ENCODE measurements at regions not wholly inside any gene's neighbourhood (a gene's known extent, or its start where the extent isn't known, plus 50 kb on each side); places are given as distances from the start of the nearest gene placed in this dataset.

DNA sequence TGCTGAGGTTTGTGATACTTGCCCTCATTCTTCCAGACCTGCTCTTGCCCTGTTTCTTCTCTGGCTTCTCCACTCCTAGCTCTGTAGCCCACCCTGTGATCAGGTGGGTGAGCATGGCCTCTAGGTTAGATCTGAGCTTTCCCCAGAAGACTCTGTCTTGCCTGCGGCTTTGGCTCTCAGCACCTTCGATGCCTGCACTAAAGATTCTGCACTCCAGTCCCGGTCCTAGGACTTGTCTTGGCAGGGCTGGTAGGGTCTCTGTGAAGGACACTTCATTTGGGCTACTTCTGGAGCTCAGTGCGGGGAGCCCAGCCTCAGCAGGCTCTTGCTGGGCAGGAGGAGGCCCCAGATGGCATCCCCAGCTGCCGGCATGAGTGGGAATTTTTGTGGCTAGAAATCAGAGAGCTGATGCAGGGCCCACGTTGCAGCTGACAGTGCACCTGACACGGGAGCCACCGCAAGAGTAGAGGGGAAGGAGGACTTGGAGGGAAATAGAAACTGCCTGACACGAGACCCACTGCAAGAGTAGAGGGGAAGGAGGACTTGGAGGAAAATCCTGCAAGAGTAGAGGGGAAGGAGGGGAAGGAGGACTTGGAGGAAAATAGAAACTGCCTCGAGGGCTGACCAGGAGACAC lies 226.9 kb upstream of the B3GAT1 start:
- TF ChIP-seq, protein P1, sequence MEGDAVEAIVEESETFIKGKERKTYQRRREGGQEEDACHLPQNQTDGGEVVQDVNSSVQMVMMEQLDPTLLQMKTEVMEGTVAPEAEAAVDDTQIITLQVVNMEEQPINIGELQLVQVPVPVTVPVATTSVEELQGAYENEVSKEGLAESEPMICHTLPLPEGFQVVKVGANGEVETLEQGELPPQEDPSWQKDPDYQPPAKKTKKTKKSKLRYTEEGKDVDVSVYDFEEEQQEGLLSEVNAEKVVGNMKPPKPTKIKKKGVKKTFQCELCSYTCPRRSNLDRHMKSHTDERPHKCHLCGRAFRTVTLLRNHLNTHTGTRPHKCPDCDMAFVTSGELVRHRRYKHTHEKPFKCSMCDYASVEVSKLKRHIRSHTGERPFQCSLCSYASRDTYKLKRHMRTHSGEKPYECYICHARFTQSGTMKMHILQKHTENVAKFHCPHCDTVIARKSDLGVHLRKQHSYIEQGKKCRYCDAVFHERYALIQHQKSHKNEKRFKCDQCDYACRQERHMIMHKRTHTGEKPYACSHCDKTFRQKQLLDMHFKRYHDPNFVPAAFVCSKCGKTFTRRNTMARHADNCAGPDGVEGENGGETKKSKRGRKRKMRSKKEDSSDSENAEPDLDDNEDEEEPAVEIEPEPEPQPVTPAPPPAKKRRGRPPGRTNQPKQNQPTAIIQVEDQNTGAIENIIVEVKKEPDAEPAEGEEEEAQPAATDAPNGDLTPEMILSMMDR (conservative IDR thresholded peaks at IDR 0.05; ENCODE audit: low read length), result no peak
- no peak for TF ChIP-seq EZH2phosphoT487 (IDR thresholded peaks at IDR 0.05; ENCODE audit: borderline replicate concordance)

Data from Loucy (cell line).